ENCODE measurements at regions not wholly inside any gene's neighbourhood (a gene's known extent, or its start where the extent isn't known, plus 50 kb on each side); places are given as distances from the start of the nearest gene placed in this dataset.
"Not testable (repeated sequence)": the region's sequence is repeated elsewhere in the genome, so short reads cannot be mapped to it uniquely, and the experiment has no call there.

- intact Hi-C loops (cut with DNase I) = no loop called here
- no peak for DNase-seq (ENCODE audit: low spot score)
Measured at GRCh38 chr4:62455871-62456270, 1255.7 kb downstream of the ADGRL3 start.

- DNase-seq (ENCODE audit: low spot score) = no peak
- intact Hi-C loops (cut with DNase I) = no loop called here
Measured at GRCh38 chr4:62454535-62454934, 1254.4 kb downstream of the ADGRL3 start.

GRCh38 chr4:62450740-62451139, 1250.6 kb downstream of the ADGRL3 start:
- no peak for DNase-seq (ENCODE audit: low spot score)
- intact Hi-C loops (cut with DNase I) = no loop called here

GRCh38 chr4:62449538-62449937, 1249.4 kb downstream of the ADGRL3 start:
- intact Hi-C loops (cut with DNase I) = no loop called here
- DNase-seq (ENCODE audit: low spot score) = no peak

GRCh38 chr4:62448911-62449310, 1248.8 kb downstream of the ADGRL3 start:
- intact Hi-C loops (cut with DNase I) = no loop called here
- no peak for DNase-seq (ENCODE audit: low spot score)

GRCh38 chr4:62439051-62439450, 1238.9 kb downstream of the ADGRL3 start:
- no peak for DNase-seq (ENCODE audit: low spot score)
- intact Hi-C loops (cut with DNase I) = no loop called here

GRCh38 chr4:62434921-62435320, 1234.8 kb downstream of the ADGRL3 start:
- intact Hi-C loops (cut with DNase I) = no loop called here
- no peak for DNase-seq (ENCODE audit: low spot score)

- intact Hi-C loops (cut with DNase I); DNase-seq (ENCODE audit: low spot score): not testable (repeated sequence)
Measured at GRCh38 chr4:62431513-62432231, 1231.5 kb downstream of the ADGRL3 start.

GRCh38 chr4:62429297-62429696, 1229.2 kb downstream of the ADGRL3 start:
- no peak for DNase-seq (ENCODE audit: low spot score)
- intact Hi-C loops (cut with DNase I) = no loop called here

- intact Hi-C loops (cut with DNase I) = no loop called here
- no peak for DNase-seq (ENCODE audit: low spot score)
Measured at GRCh38 chr4:62415256-62415655, 1215.1 kb downstream of the ADGRL3 start.

GRCh38 chr4:62414563-62414962, 1214.4 kb downstream of the ADGRL3 start:
- intact Hi-C loops (cut with DNase I) = no loop called here
- no peak for DNase-seq (ENCODE audit: low spot score)

- DNase-seq (ENCODE audit: low spot score) = no peak
- intact Hi-C loops (cut with DNase I) = no loop called here
Measured at GRCh38 chr4:62410371-62411003, 1210.4 kb downstream of the ADGRL3 start.

GRCh38 chr4:62408454-62408853, 1208.3 kb downstream of the ADGRL3 start:
- intact Hi-C loops (cut with DNase I) = loop anchor here (10.0 kb wide), 1 partner anchor 274 kb away; no protein-coding TSS in a partner anchor
- no peak for DNase-seq (ENCODE audit: low spot score)

GRCh38 chr4:62407534-62407933, 1207.4 kb downstream of the ADGRL3 start:
- DNase-seq (ENCODE audit: low spot score) = no peak
- intact Hi-C loops (cut with DNase I) = loop anchor here (10.0 kb wide), 1 partner anchor 273 kb away; no protein-coding TSS in a partner anchor

- no peak for DNase-seq (ENCODE audit: low spot score)
- intact Hi-C loops (cut with DNase I) = loop anchor here (10.0 kb wide), 1 partner anchor 267 kb away; no protein-coding TSS in a partner anchor
Measured at GRCh38 chr4:62402088-62402806, 1202.1 kb downstream of the ADGRL3 start.

- no peak for DNase-seq (ENCODE audit: low spot score)
- intact Hi-C loops (cut with DNase I) = no loop called here
Measured at GRCh38 chr4:62399242-62399641, 1199.1 kb downstream of the ADGRL3 start.

- intact Hi-C loops (cut with DNase I) = no loop called here
Measured at GRCh38 chr4:62398318-62398717, 1198.2 kb downstream of the ADGRL3 start.

GRCh38 chr4:62394766-62395165, 1194.6 kb downstream of the ADGRL3 start:
- intact Hi-C loops (cut with DNase I) = no loop called here
- DNase-seq (ENCODE audit: low spot score) = no peak

More at GRCh38 chr4:62398318-62398717, 1198.2 kb downstream of the ADGRL3 start:
- no peak for DNase-seq (ENCODE audit: low spot score)

GRCh38 chr4:62387808-62388207, 1187.7 kb downstream of the ADGRL3 start:
- DNase-seq (ENCODE audit: low spot score) = no peak
- intact Hi-C loops (cut with DNase I) = no loop called here

- intact Hi-C loops (cut with DNase I) = no loop called here
- DNase-seq (ENCODE audit: low spot score) = no peak
Measured at GRCh38 chr4:62377700-62378099, 1177.6 kb downstream of the ADGRL3 start.

GRCh38 chr4:62377245-62377644, 1177.1 kb downstream of the ADGRL3 start:
- intact Hi-C loops (cut with DNase I) = no loop called here
- no peak for DNase-seq (ENCODE audit: low spot score)
